Activated CD8-positive, alpha-beta T cell treated with anti-CD3 and anti-CD28 coated beads for 36 hours (primary cell): ENCODE measurements at regions not wholly inside any gene's neighbourhood (a gene's known extent, or its start where the extent isn't known, plus 50 kb on each side); places are given as distances from the start of the nearest gene placed in this dataset.

ENCODE experiments used
- ATAC-seq: fragments of 200-7000 bp; cut with Tn5 transposase; one replicate; pipeline ENCODE4 v1.10.0; 2021; ENCODE audit warnings: mild to moderate bottlenecking, moderate library complexity
- CTCF ChIA-PET: fragments of 350-600 bp; sonication (Branson Sonifier 250); formaldehyde crosslinking; loops from one replicate; lab custom pipeline; 2021; ENCODE audit warnings: antibody characterized with exemption; lab: Charles Lee
- POLR2A ChIA-PET: fragments of 350-600 bp; sonication (Branson Sonifier 250); formaldehyde crosslinking; loops from one replicate; lab custom pipeline; 2021; ENCODE audit warnings: antibody characterized with exemption; lab: Charles Lee
- DNase-seq: peaks from one replicate; pipeline ENCODE4 v3.0.0-alpha.2; 2020
- H3K27ac Mint-ChIP-seq: one replicate; pipeline ENCODE4 v1.8.0; 2021; ENCODE audit warnings: mild to moderate bottlenecking, mixed read lengths
- H3K27me3 Mint-ChIP-seq: one replicate; pipeline ENCODE4 v1.8.0; 2021; ENCODE audit warnings: mixed read lengths
- H3K36me3 Mint-ChIP-seq: one replicate; pipeline ENCODE4 v1.8.0; 2021; ENCODE audit warnings: low read depth, mixed read lengths
- H3K4me1 Mint-ChIP-seq: one replicate; pipeline ENCODE4 v1.8.0; 2021; ENCODE audit warnings: low read depth, mixed read lengths
- H3K4me3 Mint-ChIP-seq: one replicate; pipeline ENCODE4 v1.8.0; 2021; ENCODE audit warnings: mild to moderate bottlenecking, moderate library complexity, mixed read lengths
- H3K9me3 Mint-ChIP-seq: one replicate; pipeline ENCODE4 v1.8.0; 2021; ENCODE audit warnings: mixed read lengths
- CTCF ChIP-seq: fragments of 200-600 bp; IDR thresholded peaks from one replicate; pipeline ENCODE4 v1.8.0; 2022; ENCODE audit warnings: antibody characterized with exemption, mild to moderate bottlenecking
- intact Hi-C: fragments of 100-400 bp; cut with micrococcal nuclease; formaldehyde crosslinking; loops from one replicate; pipeline ENCODE4 v1.10.0; 2022

DNA sequence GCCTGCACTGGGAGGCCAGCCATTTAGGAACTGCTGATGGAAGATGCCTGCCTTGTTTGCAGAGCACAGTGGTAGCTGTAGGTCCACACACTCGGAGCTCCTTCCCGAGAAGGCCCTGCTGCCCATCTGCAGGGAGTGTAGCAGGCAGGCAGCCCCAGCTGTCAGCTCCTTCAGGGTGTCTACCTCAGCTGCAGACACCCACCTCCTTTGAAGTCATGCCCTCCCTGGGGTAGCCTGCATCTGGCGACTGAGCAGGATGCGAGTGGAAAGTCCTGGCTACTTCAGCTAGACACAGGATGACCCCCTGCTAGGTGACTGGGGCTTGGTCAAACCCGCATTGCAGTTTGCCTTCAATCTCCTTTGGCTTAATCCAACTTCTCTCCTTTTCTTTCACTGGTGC lies 93.2 kb upstream of the TLE3 start:
- Mint-ChIP-seq H3K27me3 (no peaks in the 10 kb centered on the region), H3K27ac (no peak overlapping the region), H3K36me3 (no peaks in the 10 kb centered on the region), H3K9me3 (peaks cover 3% of the 10 kb centered on the region), H3K4me1 (no peaks in the 10 kb centered on the region), H3K4me3 (no peak overlapping the region)
- ChIA-PET CTCF (no interaction called here), POLR2A (interaction anchor here (1.2 kb wide), 1 partner anchor 11 kb away, joined by 3 read pairs; no protein-coding TSS in a partner anchor)
- ATAC-seq (no peak), DNase-seq (no peak)
- intact Hi-C loops = no loop called here
- no peak for TF ChIP-seq CTCF

- no peak for DNase-seq
- intact Hi-C loops = no loop called here
- H3K27ac Mint-ChIP-seq = no peak overlapping the region
- CTCF ChIA-PET = interaction anchor here (0.7 kb wide), 1 partner anchor 461 kb away, joined by 3 read pairs; no protein-coding TSS in a partner anchor
- TF ChIP-seq CTCF = no peak
- no peaks in the 10 kb centered on the region for H3K4me1 Mint-ChIP-seq
- H3K36me3 Mint-ChIP-seq = no peaks in the 10 kb centered on the region
- no peak overlapping the region for H3K4me3 Mint-ChIP-seq
- no peak for ATAC-seq
- H3K27me3 Mint-ChIP-seq = no peaks in the 10 kb centered on the region
- POLR2A ChIA-PET = no interaction called here
- H3K9me3 Mint-ChIP-seq = peaks cover 3% of the 10 kb centered on the region
These were observed 92.3 kb upstream of the TLE3 start for GRCh38 chr15:70189826-70190695.

DNA sequence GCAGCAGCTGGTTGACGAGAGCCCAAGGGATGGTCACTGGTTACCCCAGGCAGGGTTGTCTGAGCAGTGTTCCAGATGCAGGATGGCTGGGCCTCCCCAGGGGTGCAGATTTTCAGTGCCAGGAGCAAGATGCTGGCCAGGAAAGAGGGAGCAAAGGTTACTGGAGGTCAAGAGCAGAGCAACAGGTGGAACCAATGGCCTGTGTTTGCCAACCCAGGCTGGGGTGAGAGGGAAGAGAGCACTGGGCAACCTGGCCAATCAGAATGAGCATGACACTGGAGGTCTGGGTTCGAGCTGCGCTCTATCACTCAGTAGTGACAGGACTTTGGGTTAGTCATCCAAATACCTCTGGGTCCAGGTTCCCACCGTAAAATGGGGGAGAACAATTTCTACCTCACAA lies 90.6 kb upstream of the TLE3 start:
- ChIA-PET CTCF (no interaction called here), POLR2A (no interaction called here)
- no peak for TF ChIP-seq CTCF
- intact Hi-C loops = no loop called here
- H3K4me1 Mint-ChIP-seq = no peaks in the 10 kb centered on the region
- DNase-seq = no peak
- H3K9me3 Mint-ChIP-seq = peaks cover 3% of the 10 kb centered on the region
- H3K27ac Mint-ChIP-seq = no peak overlapping the region
- no peaks in the 10 kb centered on the region for H3K36me3 Mint-ChIP-seq
- H3K27me3 Mint-ChIP-seq = no peaks in the 10 kb centered on the region
- no peak for ATAC-seq
- H3K4me3 Mint-ChIP-seq = no peak overlapping the region

DNA sequence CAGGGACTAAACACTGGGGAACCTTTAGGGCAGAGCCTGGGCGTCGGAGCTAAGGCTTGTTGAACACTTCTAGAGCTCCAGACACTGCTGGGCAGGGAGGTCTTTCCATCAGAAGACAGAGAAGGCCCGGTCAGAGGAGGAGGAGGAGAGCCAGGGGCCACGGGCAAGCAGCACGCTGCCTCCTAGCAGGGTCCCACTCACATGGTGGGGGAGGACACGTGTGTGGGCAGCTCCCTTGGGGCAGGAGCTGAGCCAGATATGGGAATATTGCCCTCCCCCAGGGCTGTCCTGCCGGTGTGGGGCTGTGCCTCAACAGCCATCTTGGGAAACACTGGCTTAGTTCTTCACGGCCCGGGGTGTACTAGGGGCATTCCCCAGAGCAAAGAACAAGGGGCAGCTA lies 89.6 kb upstream of the TLE3 start:
- H3K36me3 Mint-ChIP-seq = no peaks in the 10 kb centered on the region
- no peak overlapping the region for H3K4me3 Mint-ChIP-seq
- H3K27me3 Mint-ChIP-seq = peaks cover 1% of the 10 kb centered on the region
- no peak overlapping the region for H3K27ac Mint-ChIP-seq
- TF ChIP-seq CTCF = no peak
- H3K4me1 Mint-ChIP-seq = no peaks in the 10 kb centered on the region
- CTCF ChIA-PET = no interaction called here
- peaks cover 3% of the 10 kb centered on the region for H3K9me3 Mint-ChIP-seq
- DNase-seq (no peak), ATAC-seq (no peak)
- intact Hi-C loops = no loop called here
- POLR2A ChIA-PET = interaction anchor here (0.7 kb wide), 1 partner anchor 14 kb away, joined by 4 read pairs; no protein-coding TSS in a partner anchor

GRCh38 chr15:70186152-70186551 lies 88.4 kb upstream of the TLE3 start:
- H3K27me3 Mint-ChIP-seq = peaks cover 1% of the 10 kb centered on the region
- ChIA-PET POLR2A (no interaction called here), CTCF (no interaction called here)
- H3K36me3 Mint-ChIP-seq = no peaks in the 10 kb centered on the region
- ATAC-seq (no peak), DNase-seq (no peak)
- H3K9me3 Mint-ChIP-seq = no peaks in the 10 kb centered on the region
- H3K27ac Mint-ChIP-seq = no peak overlapping the region
- H3K4me3 Mint-ChIP-seq = no peak overlapping the region
- no peak for TF ChIP-seq CTCF
- intact Hi-C loops = no loop called here
- H3K4me1 Mint-ChIP-seq = no peaks in the 10 kb centered on the region
